H1 (cell line): ENCODE measurements at regions not wholly inside any gene's neighbourhood (a gene's known extent, or its start where the extent isn't known, plus 50 kb on each side); places are given as distances from the start of the nearest gene placed in this dataset.

Experiments
- CTCF ChIA-PET: fragments of 300-600 bp; sonication (Branson Sonifier 250); formaldehyde crosslinking; loops from one replicate; lab custom pipeline; 2021; ENCODE audit not compliant: partially characterized antibody; lab: Charles Lee
- POLR2A ChIA-PET: fragments of 300-600 bp; sonication (Branson Sonifier 250); formaldehyde crosslinking; loops from one replicate; lab custom pipeline; 2021; ENCODE audit warnings: inconsistent platforms; ENCODE audit not compliant: partially characterized antibody; lab: Charles Lee
- DNase-seq, 2 experiments: peaks; one replicate each; pipeline versions ENCODE4 v3.0.0 to v3.0.0-alpha.2; 2010 to 2022; ENCODE audit warnings: low spot score in 2 of 2, low read depth in 1 of 2, mixed read lengths in 1 of 2
- FAIRE-seq: peaks from 2 replicates; lab custom pipeline; 2011; peaks lifted over from hg19 to GRCh38; lab: Jason Lieb, UNC
- H2AFZ ChIP-seq: 2 replicates; pipeline ENCODE4 v1.8.1; 2012; ENCODE audit warnings: low read length, inconsistent platforms
- H2AK5ac ChIP-seq: 2 replicates; pipeline ENCODE4 v1.6.1; 2013; ENCODE audit warnings: low read depth, low read length
- H2BK120ac ChIP-seq: replicated peaks from 2 replicates; pipeline ENCODE3; 2013; ENCODE audit warnings: low read depth, low read length, inconsistent platforms
- H2BK12ac ChIP-seq: 2 replicates; pipeline ENCODE4 v1.6.1; 2013; ENCODE audit warnings: low read depth, low read length
- H2BK15ac ChIP-seq: 2 replicates; pipeline ENCODE4 v1.6.1; 2013; ENCODE audit warnings: low read length
- H2BK20ac ChIP-seq: 2 replicates; pipeline ENCODE4 v1.6.1; 2013; ENCODE audit warnings: low read length
- H2BK5ac ChIP-seq: 2 replicates; pipeline ENCODE4 v1.6.1; 2013; ENCODE audit warnings: low read depth, low read length
- H3K14ac ChIP-seq: 2 replicates; pipeline ENCODE4 v1.6.1; 2013; ENCODE audit warnings: inconsistent platforms; ENCODE audit not compliant: insufficient read length
- H3K18ac ChIP-seq: 2 replicates; pipeline ENCODE4 v1.6.1; 2013; ENCODE audit warnings: low read length; ENCODE audit errors: extremely low read depth
- H3K23ac ChIP-seq: 2 replicates; pipeline ENCODE4 v1.6.1; 2013; ENCODE audit warnings: inconsistent platforms; ENCODE audit not compliant: insufficient read length
- H3K23me2 ChIP-seq: 2 replicates; pipeline ENCODE4 v1.6.1; 2013; ENCODE audit warnings: low read depth, low read length
- H3K27ac ChIP-seq: 2 replicates; pipeline ENCODE4 v1.6.1; 2011; ENCODE audit warnings: low read depth, low read length, inconsistent platforms
- H3K27me3 ChIP-seq, 4 experiments: replicated peaks in 1 of 4; 1 replicate in 1 of 4; 2 replicates in 3 of 4; pipeline versions ENCODE4 v1.6.1 to v1.8.1; 2011 to 2013; ENCODE audit warnings: low read length in 3 of 4, mild to moderate bottlenecking in 3 of 4, inconsistent platforms in 2 of 4, mixed read lengths in 2 of 4, moderate library complexity in 1 of 4; ENCODE audit not compliant: control insufficient read depth in 3 of 4, insufficient read depth in 3 of 4; ENCODE audit errors: extremely low read depth in 1 of 4
- H3K36me3 ChIP-seq, 4 experiments: 2 replicates each; pipeline versions ENCODE4 v1.6.1 to v1.8.1; 2011 to 2013; ENCODE audit warnings: mild to moderate bottlenecking in 4 of 4, low read length in 3 of 4, moderate library complexity in 2 of 4, control low read depth in 1 of 4, inconsistent platforms in 1 of 4; ENCODE audit not compliant: insufficient read depth in 4 of 4, control insufficient read depth in 2 of 4
- H3K4ac ChIP-seq: replicated peaks from 2 replicates; pipeline ENCODE3; 2013; ENCODE audit warnings: low read length, low read depth, mixed read lengths, inconsistent platforms; ENCODE audit not compliant: insufficient read length
- H3K4me1 ChIP-seq, 4 experiments: replicated peaks in 1 of 4; 1 replicate in 1 of 4; 2 replicates in 3 of 4; pipeline versions ENCODE4 v1.6.1 to v1.8.1; 2011 to 2013; ENCODE audit warnings: low read length in 3 of 4, inconsistent platforms in 2 of 4, mixed read lengths in 1 of 4; ENCODE audit not compliant: insufficient read depth in 4 of 4, control insufficient read depth in 3 of 4
- H3K4me2 ChIP-seq, 2 experiments: 2 replicates each; pipeline versions ENCODE4 v1.6.1 to v1.8.1; 2011 to 2013; ENCODE audit warnings: low read depth in 2 of 2, low read length in 2 of 2, control low read depth in 1 of 2, inconsistent platforms in 1 of 2, mild to moderate bottlenecking in 1 of 2; ENCODE audit not compliant: insufficient read depth in 1 of 2
- H3K4me3 ChIP-seq, 4 experiments: fragments of 200-600, 300-600 bp in 1 of 4; sonication (generic), shearing (Covaris generic), sonication (Bioruptor Twin) in 1 of 4; 2 replicates each; pipeline versions ENCODE4 v1.5.1 to v1.8.1; 2011 to 2016; ENCODE audit warnings: low read length in 4 of 4, low read depth in 3 of 4, control low read depth in 2 of 4, inconsistent platforms in 2 of 4, mild to moderate bottlenecking in 2 of 4, mixed read lengths in 1 of 4, moderate library complexity in 1 of 4; ENCODE audit not compliant: insufficient read depth in 2 of 4; ENCODE audit errors: extremely low read depth in 1 of 4
- H3K56ac ChIP-seq: replicated peaks from 2 replicates; pipeline ENCODE3; 2013; ENCODE audit warnings: low read depth, mild to moderate bottlenecking, mixed read lengths, low read length, inconsistent platforms; ENCODE audit not compliant: insufficient read length
- H3K79me1 ChIP-seq: 2 replicates; pipeline ENCODE4 v1.6.1; 2013; ENCODE audit warnings: low read depth, low read length, control low read depth
- H3K79me2 ChIP-seq, 2 experiments: 2 replicates each; pipeline versions ENCODE4 v1.6.1 to v1.8.1; 2012 to 2013; ENCODE audit warnings: low read length in 2 of 2, mild to moderate bottlenecking in 2 of 2, inconsistent platforms in 1 of 2; ENCODE audit not compliant: insufficient read depth in 2 of 2, control insufficient read depth in 1 of 2
- H3K9ac ChIP-seq, 4 experiments: replicated peaks in 1 of 4; 1 replicate in 1 of 4; 2 replicates in 3 of 4; pipeline versions ENCODE4 v1.6.1 to v1.8.1; 2011 to 2013; ENCODE audit warnings: low read depth in 3 of 4, low read length in 3 of 4, control low read depth in 2 of 4, mild to moderate bottlenecking in 2 of 4, moderate library complexity in 2 of 4, inconsistent platforms in 1 of 4; ENCODE audit errors: extremely low read depth in 1 of 4
- H3K9me3 ChIP-seq, 2 experiments: 2 replicates each; pipeline versions ENCODE4 v1.6.1 to v1.8.1; 2012 to 2013; ENCODE audit warnings: mild to moderate bottlenecking in 2 of 2, moderate library complexity in 2 of 2, control low read depth in 1 of 2, inconsistent platforms in 1 of 2, low read depth in 1 of 2, low read length in 1 of 2, mixed read lengths in 1 of 2; ENCODE audit not compliant: insufficient read depth in 2 of 2
- H4K20me1 ChIP-seq, 2 experiments: replicated peaks in 1 of 2; 2 replicates each; pipeline versions ENCODE3 to v1.8.1; 2011 to 2013; ENCODE audit warnings: inconsistent platforms in 2 of 2, low read length in 2 of 2, mild to moderate bottlenecking in 1 of 2; ENCODE audit not compliant: insufficient read depth in 2 of 2, control insufficient read depth in 1 of 2
- H4K5ac ChIP-seq: 2 replicates; pipeline ENCODE4 v1.6.1; 2013; ENCODE audit warnings: low read length, low read depth, mixed read lengths, inconsistent platforms; ENCODE audit not compliant: insufficient read length
- H4K8ac ChIP-seq: 2 replicates; pipeline ENCODE4 v1.8.0; 2013; ENCODE audit warnings: mild to moderate bottlenecking, moderate library complexity, low read length, inconsistent platforms; ENCODE audit not compliant: insufficient read depth; ENCODE audit errors: extremely low read depth
- H4K91ac ChIP-seq: replicated peaks from 2 replicates; pipeline ENCODE3; 2013; ENCODE audit warnings: low read length, mixed read lengths, inconsistent platforms; ENCODE audit not compliant: insufficient read length
- EP300 ChIP-seq, 2 experiments: IDR thresholded peaks; 1 replicate in 1 of 2; 2 replicates in 1 of 2; pipeline ENCODE4 v1.6.1; 2011 to 2012; ENCODE audit warnings: low read depth in 2 of 2, low read length in 2 of 2, mild to moderate bottlenecking in 2 of 2, borderline replicate concordance in 1 of 2, inconsistent platforms in 1 of 2, moderate library complexity in 1 of 2
- JUN ChIP-seq: IDR thresholded peaks from 2 replicates; pipeline ENCODE4 v1.6.1; 2011; ENCODE audit warnings: low read depth, mild to moderate bottlenecking, improper control_type of control experiment, low read length
- JUND ChIP-seq: IDR thresholded peaks from 2 replicates; pipeline ENCODE4 v1.6.1; 2011; ENCODE audit warnings: mild to moderate bottlenecking, improper control_type of control experiment, low read length
- SUZ12 ChIP-seq: fragments of 200-600 bp; sonication (generic); IDR thresholded peaks from 2 replicates; pipeline ENCODE4 v1.6.1; 2012; ENCODE audit warnings: mild to moderate bottlenecking, inconsistent platforms, low read length, moderate library complexity, mixed read lengths
- TEAD4 ChIP-seq: IDR thresholded peaks from 2 replicates; pipeline ENCODE4 v1.6.1; 2012; ENCODE audit warnings: low read depth, low read length, inconsistent platforms, mixed read lengths
- WGBS, 2 experiments: shearing (Covaris generic) in 1 of 2; methylation state at CpG; one replicate each; pipeline versions ENCODE4 v1.1.6 to v1.1.7; 2013 to 2015; ENCODE audit warnings: low lambda C conversion rate in 2 of 2, mixed read lengths in 2 of 2, inconsistent platforms in 1 of 2, low coverage in 1 of 2, missing lambda C conversion rate in 1 of 2; ENCODE audit not compliant: insufficient replicate concordance in 2 of 2, insufficient coverage in 1 of 2, insufficient read length in 1 of 2; ENCODE audit errors: extremely low coverage in 1 of 2, missing lambda C conversion rate in 1 of 2; 5-methylcytosine and 5-hydroxymethylcytosine counted together

GRCh38 chr3:110904520-110904890 is 167.1 kb upstream of the NECTIN3 start:
- Histone ChIP-seq H3K4me1 (peaks cover 0 to 3% (median 0%) of the 10 kb centered on the region in 4 experiments; a peak in 2 of 7 replicates), H3K79me2 (peaks cover 0 to 92% of the 10 kb centered on the region in 2 experiments; a peak in 2 of 4 replicates), H3K79me1 (no peaks in the 10 kb centered on the region), H3K18ac (no peak overlapping the region), H3K36me3 (no peaks in the 10 kb centered on the region; a peak in 2 of 8 replicates), H2BK12ac (no peak overlapping the region), H3K23ac (no peak overlapping the region), H2BK20ac (no peak overlapping the region), H4K8ac (no peak overlapping the region), H3K56ac (no peak overlapping the region), H3K4me2 (no peak overlapping the region), H3K9ac (no peak overlapping the region), H3K23me2 (no peaks in the 10 kb centered on the region; the same call in 1 of the 2 replicates), H2BK15ac (no peak overlapping the region), H3K27ac (no peak overlapping the region), H3K4ac (no peak overlapping the region), H3K9me3 (no peaks in the 10 kb centered on the region), H2AFZ (no peak overlapping the region), H2BK5ac (no peak overlapping the region), H3K4me3 (no peak overlapping the region), H4K20me1 (peaks cover 0 to 6% of the 10 kb centered on the region in 2 experiments), H3K14ac (no peak overlapping the region), H2AK5ac (no peak overlapping the region), H3K27me3 (no peaks in the 10 kb centered on the region), H4K91ac (no peak overlapping the region), H4K5ac (no peak overlapping the region), H2BK120ac (no peak overlapping the region)
- TF ChIP-seq SUZ12 = no peak
- TF ChIP-seq JUND = no peak
- TF ChIP-seq EP300 (IDR thresholded peaks at IDR 0.05; ENCODE audit: borderline replicate concordance in 1 of 2, low read depth in 2 of 2, low read length in 2 of 2) = no peak
- TF ChIP-seq JUN = no peak
- no peak for TF ChIP-seq TEAD4
- ChIA-PET POLR2A (interaction anchor here (1.0 to 1.2 kb wide), 2 partner anchors 12 to 60 kb away, joined by 3 read pairs; no protein-coding TSS in a partner anchor), CTCF (interaction anchor here (0.8 to 1.2 kb wide), 2 partner anchors 102 to 1773 kb away, joined by 3 to 7 read pairs; no protein-coding TSS in a partner anchor)
- WGBS, 2 experiments = 100% methylated on average over 3 of the region's 3 CpGs; no CpG with 5 or more reads in 1 of the 2 experiments
- DNase-seq = no peak
- FAIRE-seq = no peak
